ENCODE measurements at regions not wholly inside any gene's neighbourhood (a gene's known extent, or its start where the extent isn't known, plus 50 kb on each side); places are given as distances from the start of the nearest gene placed in this dataset.
"Not testable (repeated sequence)": the region's sequence is repeated elsewhere in the genome, so short reads cannot be mapped to it uniquely, and the experiment has no call there.

DNA sequence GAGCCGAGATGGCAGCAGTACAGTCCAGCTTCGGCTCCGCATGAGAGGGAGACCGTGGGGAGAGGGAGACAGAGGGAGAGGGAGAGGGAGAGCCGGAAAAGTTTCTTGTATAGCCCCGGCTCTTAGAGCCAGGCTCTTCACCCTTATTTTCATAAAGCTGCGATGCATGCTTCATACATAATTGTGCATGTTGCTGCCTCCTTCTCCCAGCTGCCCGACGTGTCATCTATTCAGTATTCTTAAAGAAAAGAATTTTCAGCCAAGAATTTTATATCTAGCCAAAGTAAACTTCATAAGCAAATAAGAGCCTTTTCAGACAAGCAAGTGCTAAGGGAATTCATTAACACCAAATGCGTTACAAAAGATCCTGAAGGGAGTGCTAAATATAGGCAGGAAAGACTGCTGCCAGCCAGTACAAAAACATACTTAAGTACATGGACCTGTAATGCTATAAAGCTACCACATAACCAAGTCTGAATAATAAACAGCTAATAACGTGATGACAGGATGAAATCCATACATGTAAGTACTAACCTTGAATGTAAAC lies 219.8 kb upstream of the CXADR start:
- not testable (repeated sequence) for DNase-seq (ENCODE audit: low spot score)

DNA sequence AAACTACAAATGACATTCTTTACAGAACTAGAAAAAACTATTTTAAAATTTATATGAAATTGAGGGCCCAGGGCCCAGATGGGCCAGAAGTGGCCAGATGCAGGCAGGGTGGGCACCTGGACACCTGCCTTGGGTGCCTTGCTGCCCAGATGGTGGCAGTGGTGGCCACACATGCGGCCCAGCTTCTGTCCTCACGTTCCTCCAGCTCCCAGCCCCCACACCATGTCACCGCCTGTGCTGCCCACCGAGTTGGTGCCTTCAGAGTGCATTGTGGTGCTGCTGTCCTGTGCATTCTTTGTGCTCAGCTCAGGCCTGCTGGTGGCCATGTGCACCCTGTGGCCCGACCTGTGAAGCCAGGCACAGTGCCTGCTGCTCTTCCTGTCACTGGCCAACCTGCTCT lies 216.8 kb upstream of the CXADR start:
- DNase-seq (ENCODE audit: low spot score), result no peak

DNA sequence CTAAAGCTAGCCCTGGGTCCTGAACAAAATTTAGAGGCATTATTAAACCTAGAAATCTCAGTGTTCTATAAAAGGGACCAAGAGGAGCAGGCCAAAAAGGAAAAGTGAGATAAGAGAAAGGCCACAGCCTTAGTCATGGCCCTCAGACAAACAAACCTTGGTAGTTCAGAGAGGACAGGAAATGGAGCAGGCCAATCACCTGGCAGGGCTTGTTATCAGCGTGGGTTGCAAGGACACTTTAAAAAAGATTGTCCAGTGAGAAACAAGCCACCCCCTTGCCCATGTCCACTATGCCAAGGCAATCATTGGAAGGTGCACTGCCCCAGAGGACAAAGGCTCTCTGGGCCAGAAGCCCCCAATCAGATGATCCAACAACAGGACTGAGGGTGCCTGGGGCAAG lies 213.3 kb upstream of the CXADR start:
- DNase-seq (ENCODE audit: low spot score), result not testable (repeated sequence)

DNA sequence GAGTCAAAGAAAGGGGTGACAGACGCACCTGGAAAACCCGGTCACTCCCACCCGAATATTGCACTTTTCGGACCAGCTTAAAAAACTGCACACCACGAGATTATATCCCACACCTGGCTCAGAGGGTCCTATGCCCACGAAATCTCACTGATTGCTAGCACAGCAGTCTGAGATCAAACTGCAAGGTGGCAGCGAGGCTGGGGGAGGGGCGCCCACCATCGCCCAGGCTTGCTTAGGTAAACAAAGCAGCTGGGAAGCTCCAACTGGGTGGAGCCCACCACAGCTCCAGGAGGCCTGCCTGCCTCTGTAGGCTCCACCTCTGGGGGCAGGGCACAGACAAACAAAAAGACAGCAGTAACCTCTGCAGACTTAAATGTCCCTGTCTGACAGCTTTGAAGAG lies 185.1 kb upstream of the CXADR start:
- DNase-seq (ENCODE audit: low spot score), result not testable (repeated sequence)

DNA sequence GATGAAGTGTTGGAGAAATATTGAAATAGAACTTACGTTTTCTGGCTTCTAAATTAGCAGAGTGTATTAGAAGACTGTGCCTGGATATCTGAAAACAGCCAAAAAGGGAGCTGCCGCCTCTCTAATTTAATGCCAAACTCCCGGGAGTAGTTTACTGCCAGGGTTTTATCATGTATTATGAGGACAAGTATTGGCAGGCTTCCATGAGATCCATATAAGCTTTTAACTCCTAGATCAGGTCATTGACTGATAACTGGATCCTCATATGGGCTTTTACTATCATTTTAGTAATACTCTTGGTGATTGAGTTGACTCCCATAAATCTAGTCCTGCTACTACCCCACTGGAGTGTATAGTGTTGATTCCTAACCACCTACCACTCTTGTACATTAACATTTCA lies 178.4 kb upstream of the CXADR start:
- DNase-seq (ENCODE audit: low spot score), result no peak

DNA sequence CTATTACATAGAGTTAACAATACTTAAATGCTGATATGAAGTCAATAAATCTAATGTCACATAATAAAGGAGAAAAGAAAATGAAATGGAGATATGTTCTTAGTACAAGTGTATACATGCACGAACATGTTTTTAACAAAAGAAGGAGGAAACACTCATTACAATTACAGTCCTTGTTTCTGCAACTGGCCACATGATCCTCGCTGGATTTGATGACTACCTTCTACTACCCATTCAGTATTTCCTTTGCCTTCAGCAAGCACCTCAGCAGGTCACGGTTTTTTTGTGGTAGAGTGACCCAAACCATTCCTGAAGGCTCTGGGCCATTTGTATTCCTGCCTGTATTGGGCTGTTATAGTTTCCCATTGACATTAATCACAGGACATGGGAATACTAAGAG lies 172.8 kb upstream of the CXADR start:
- DNase-seq (ENCODE audit: low spot score), result no peak

DNA sequence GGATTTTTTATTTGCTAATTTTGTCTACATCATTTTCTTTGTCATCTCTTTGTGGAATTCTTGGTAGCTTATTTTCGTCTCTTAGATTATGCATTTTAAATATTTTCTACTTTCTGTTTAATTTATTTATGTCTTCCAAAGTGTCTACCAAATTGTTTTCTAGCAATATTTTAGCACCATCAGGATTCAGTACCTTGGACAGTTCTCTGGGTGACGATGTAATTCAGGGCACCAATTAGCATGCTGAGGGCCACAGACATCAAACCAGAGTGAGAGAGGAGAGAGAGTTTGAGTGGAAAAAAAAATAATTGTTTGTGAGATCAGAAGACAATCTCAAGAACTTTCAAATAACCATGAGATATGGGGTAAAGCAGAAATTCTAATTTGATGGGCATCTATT lies 169.8 kb upstream of the CXADR start:
- DNase-seq (ENCODE audit: low spot score), result peak; percentile 9

DNA sequence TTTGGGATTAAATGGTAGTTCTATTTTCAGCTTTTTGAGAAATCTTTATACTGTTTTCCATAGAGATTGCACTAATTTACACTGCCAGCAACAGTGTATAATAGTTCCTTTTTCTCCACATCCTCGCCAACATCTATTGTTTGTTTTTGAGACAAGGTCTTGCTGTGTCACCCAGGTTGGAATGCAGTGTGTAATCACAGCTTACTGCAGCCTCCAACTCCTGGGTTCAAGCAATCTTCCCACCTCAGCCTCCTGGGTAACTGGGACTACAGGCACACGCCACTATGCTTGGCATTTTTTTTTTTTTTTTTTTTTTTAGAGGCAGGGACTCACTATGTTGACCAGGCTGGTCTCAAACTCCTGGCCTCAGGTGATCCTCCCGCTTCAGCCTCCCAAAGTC lies 164.5 kb upstream of the CXADR start:
- DNase-seq (ENCODE audit: low spot score), result no peak

DNA sequence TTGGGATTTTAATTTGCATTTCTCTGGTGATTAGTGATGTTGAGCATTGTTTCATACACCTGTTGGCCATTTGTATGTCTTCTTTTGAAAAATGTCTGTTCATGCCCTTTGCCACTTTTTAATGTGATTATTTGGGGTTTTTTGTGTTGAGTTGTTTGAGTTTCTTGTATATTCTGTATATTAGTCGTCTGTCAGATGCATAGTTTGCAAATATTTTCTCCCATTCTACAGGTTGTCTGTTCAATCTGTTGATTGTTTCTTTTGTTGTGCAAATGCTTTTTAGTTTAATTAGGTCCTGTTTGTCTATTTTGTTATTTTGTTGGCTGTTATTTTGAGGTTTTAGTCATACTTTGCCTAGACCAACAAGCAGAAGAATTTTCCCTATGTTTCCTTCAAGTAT lies 164.0 kb upstream of the CXADR start:
- DNase-seq (ENCODE audit: low spot score), result no peak

DNA sequence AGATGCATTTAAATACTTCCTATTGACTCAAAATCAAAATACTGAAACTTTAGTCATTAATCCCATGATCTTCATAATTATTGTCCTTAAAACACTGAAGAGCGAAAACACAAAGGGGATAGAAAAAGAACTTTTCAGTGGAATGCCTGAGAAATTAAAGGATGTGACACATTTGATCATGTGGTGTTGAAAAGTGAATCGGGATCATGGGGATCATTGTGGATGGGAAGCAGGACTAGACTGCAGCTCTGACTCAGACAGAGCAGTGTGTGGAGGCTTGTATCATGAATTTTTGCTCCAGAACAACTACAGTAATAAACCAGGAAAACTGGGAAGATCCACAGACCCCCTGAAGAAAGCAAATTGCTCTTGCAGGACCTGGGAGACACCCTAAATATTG lies 161.1 kb upstream of the CXADR start:
- no peak for DNase-seq (ENCODE audit: low spot score)

DNA sequence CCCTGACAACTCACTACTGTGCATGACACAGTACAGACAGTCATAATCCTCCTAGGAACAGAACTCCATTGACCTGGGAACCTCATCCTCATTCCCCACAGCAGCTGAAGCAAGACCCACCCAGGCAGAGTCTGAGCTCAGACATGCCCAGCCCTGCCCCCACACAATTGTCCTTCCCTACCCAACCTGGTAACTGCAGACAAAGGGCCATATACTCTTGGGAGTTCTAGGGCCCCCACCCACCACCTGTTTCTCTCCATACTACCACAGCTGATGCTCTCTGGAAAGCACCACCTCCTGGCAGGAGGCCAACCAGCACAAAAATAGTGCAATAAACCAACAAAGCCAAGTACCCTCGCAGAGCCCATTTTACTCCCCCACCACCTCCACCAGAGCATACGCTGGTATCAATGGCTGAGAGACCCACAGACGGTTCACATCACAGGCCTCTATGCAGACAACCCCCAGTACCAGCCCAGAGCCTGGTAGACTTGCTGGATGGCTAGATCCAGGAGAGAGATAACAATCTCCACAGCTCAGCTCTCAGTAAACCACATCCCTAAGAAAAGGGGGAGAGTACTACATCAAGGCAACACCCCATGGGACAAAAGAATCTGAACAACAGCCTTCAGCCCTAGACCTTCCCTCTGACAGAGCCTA lies 159.7 kb upstream of the CXADR start:
- DNase-seq (ENCODE audit: low spot score), result no peak

DNA sequence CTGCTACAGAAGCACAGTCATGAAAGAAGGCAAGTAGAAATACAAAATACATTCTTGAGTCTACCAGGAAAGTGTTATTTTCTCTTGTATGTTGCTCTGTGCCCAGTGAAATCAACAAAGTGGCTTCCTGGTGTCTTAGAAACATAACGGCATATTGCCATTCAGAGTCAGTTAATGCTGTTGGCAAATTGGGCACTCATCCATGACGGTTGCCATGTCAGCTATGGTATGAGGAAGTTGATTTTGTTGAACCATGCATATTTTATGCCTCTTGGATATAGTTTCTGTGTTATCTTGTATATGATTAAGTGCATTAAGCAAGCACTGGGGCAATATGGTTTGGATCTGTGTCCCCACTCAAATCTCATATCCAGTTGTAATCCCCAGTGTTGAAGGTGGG lies 153.1 kb upstream of the CXADR start:
- DNase-seq (ENCODE audit: low spot score), result no peak

DNA sequence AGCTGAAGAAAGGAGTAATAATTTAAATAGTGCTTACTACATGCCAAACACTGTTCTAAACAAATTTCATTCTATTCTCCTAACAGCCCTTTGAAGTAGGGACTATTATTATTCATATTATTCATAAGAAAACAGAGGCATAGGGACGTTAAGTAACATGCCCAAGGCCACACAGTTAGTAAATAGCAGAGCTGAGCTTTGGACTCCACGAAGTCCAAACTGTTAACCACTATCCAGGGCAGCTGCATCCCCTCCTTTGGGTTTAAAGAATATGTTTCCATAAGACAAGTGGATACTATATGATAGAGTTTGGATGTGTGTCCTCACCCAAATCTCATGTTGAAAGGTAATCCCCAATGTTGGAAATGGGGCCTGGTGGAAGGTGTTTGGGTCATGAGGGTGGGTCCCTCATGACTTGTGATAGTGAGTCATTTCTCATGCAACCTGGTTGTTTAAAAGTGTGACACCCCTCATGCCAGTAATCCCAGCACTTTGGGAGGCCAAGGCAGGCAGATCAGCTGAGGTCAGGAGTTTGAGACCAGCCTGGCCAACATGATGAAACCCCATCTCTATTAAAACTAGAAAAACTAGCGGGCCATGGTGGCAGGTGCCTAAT lies 144.0 kb upstream of the CXADR start:
- no peak for DNase-seq (ENCODE audit: low spot score)

DNA sequence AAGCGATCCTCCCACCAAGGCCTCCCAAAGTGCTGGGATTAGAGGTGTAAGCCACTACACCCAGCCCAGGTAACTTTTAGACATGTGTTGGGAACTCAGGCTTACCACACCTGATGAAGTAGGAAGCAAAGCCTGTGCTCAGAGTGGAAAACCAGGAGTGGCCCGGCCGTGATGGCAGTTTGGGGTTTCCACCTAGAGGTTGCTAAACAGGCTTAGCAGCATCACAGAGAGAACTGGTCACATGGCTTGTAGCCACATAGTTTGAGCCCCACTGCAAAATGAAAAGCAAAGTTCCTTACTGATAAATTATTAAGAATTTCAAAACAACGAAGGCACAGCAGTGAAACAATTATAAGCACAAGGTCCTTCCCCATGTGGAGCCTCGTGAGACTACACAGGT lies 142.6 kb upstream of the CXADR start:
- no peak for DNase-seq (ENCODE audit: low spot score)

DNA sequence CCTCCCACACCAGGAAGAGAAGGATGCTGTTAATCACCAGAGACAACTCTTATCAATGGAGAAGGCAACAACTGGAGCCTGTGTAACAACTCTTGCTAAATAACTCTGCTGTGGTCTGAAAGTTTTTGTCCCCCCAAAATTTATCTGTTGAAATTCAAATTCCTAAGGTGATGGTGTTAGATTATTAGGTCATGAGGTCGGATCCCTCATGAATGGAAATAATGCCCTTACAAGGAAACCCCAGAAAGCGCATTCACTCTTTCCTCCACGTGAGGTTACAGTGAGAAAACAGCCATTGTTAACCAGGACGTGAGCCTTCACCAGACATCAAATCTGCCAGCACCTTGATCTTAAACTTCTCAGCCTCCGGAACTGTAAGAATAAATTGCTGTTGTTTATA lies 141.9 kb upstream of the CXADR start:
- DNase-seq (ENCODE audit: low spot score), result no peak

DNA sequence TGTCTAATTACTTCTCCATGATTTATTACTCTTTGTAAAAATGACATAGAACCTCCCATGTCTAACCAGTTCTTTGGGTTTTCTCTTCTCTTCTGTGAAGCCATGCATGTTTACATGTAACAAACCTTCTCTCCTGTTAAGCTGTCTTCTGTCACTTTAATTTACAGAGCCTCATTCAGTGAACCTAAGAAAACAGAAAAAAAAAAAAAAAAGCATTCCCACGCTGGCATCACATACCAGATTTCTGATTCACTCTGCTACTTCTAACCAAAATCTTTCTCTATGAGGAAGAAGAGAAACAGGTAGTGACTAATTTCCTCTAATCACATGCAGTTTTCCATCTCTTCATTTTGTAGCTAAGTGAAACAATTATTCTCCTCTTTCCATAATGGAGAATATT lies 141.4 kb upstream of the CXADR start:
- DNase-seq (ENCODE audit: low spot score), result peak; percentile 54

DNA sequence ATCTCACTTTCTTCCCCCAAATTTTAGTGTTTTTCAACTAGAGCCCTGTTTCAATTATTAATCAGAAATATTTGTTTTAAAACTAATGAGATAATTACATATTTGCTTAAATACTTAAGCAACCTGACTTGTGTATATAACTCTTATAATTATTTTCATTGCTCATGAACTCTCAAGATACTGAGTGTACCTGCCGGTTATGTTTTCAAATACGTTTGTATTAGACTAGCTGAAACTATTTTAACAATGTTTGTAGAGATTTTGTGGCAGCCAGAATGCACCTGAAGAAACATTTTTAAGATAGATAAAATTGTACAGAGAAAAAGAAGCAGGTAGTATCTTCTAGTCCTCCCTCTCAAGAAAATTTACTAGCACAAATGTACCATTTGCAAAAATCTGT lies 140.6 kb upstream of the CXADR start:
- no peak for DNase-seq (ENCODE audit: low spot score)

DNA sequence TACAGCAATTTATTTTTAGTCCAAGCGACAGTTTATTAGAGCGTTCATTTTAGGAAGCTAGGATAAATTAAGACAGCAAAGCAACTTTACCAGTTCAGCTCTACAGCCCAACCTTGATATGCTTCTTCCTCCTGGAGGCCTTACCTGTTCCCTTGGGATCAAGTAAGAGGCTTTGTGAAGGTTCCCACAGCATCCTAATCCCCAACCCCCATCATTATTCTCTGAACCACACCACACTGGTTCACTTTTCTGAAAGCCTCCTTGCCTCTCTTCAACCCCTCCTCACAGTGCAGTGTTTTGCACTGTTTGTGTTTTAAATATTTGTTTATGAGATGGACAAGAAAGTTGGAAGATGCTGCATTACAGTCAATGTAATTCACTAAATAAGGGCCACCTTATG lies 126.3 kb upstream of the CXADR start:
- DNase-seq (ENCODE audit: low spot score), result no peak

DNA sequence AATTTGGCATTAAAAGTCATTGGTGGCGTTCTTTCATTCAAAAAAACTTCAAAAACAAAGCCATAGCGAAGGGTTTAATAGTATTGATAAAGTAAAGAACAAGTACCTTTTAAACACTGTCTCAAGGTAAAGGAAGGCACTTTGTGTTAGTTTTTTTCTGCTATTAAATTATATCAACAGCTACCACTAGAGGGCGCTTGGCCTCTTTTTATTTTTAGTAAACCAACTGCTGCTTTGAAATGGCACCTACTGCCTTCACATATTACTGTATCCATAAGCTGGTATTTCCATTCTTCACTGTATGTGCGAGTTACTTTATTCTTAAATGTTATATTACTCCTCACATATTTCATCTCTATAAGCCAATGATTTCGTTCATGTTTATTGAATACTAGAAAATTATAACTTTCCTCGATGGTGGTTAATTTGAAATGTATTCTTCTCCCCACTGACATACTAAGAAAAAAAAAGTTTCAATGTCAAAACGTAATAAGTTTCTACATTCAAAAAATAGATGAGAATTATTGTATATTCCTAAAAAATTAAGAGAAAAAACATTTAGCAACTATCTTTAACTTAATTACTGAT lies 125.7 kb upstream of the CXADR start:
- peak; percentile 64 for DNase-seq (ENCODE audit: low spot score)

DNA sequence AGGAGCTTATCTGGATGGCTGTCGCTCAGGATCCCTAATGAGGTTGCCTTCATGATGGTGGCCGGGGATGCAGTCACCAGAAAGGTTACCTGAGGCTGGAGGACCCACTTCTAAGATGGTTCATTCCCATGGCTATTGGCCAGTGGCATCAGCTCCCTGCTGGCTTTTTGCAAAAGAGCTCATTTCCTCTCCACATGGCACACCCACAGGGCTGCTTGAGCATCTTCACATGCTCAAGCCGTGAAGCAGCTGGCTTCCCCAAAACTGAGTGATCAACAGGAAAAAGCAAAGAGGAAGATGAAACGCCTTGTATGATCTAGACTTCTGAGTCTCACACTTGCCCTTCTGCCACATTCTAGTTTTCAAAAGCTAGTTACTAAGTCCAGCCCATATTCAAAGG lies 124.6 kb upstream of the CXADR start:
- no peak for DNase-seq (ENCODE audit: low spot score)

DNA sequence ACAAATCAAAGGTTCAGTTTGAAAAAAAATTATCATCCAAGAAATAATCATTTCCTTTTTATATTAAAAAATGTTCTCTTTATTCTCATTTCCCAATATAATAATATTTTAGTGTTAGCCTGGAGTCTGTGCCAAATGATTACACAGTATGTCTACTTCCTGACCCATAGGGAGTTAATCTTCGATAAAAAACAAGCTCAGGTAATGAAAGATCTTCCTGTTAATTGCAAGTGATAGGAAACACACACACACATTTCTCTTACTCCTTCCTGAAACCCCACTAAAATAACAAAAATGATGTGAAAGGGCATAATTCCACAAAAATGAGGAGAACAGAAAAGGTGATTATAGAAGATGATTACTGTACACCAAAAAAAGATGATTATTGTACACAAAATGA lies 123.5 kb upstream of the CXADR start:
- DNase-seq (ENCODE audit: low spot score), result no peak

DNA sequence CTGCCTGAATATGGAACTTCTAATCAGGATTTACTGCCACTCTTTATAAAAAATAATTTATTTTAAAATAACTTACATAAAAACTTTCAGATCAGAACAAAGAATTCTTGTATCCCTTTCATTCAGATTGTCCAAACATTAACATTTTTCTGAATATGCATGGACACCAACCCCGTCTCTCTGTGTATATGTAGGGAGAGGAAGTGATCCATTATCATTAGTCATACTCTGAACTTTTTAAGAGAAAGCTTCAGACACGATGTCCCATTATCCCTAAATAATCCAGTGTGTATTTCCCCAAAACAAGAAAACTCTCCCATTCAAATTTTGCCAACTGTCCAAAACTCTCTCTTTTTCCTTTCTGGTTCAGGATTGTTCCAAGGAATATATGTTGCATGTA lies 122.3 kb upstream of the CXADR start:
- no peak for DNase-seq (ENCODE audit: low spot score)

DNA sequence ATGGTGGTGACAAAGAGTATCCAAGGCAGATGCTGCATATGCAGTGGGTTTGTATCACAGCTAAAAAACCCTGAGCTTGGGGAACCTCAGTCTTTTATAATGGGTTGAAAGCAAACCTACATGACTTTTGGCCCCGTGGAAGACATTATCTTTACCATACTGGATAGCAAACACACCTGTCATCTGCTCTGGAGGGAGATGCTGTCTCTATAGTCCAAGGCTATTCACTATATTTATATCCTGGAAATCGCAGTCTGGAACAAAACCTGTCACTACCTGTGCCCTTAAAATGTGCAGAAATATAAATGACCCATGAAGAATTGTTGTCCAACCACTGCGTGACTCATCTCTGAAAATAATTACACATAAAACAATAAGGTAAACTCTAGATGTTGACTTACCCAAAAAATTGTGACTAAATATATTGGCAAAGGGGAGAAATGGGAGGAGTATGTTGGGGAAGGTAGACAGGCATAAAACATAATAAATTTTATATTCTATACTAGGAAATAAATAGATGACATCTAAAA lies 121.0 kb upstream of the CXADR start:
- no peak for DNase-seq (ENCODE audit: low spot score)

All from GM03348 (cell line).